Loucy (cell line): ENCODE measurements at regions not wholly inside any gene's neighbourhood (a gene's known extent, or its start where the extent isn't known, plus 50 kb on each side); places are given as distances from the start of the nearest gene placed in this dataset.

Experiments used
- EZH2phosphoT487 ChIP-seq: fragments of 200-600 bp; IDR thresholded peaks from 2 replicates; pipeline ENCODE4 v1.6.1; 2018; ENCODE audit warnings: antibody characterized with exemption, mild to moderate bottlenecking, moderate library complexity, borderline replicate concordance
- TF ChIP-seq, protein P1 (sequence below): fragments of 200-600 bp; sonication (generic); conservative IDR thresholded peaks from 2 replicates; pipeline ENCODE4 v1.5.1; 2014; ENCODE audit warnings: mild to moderate bottlenecking, antibody characterized with exemption, low read length

GRCh38 chr13:88217883-88218282 lies 546.7 kb downstream of the SLITRK5 start:
- TF ChIP-seq, protein P1, sequence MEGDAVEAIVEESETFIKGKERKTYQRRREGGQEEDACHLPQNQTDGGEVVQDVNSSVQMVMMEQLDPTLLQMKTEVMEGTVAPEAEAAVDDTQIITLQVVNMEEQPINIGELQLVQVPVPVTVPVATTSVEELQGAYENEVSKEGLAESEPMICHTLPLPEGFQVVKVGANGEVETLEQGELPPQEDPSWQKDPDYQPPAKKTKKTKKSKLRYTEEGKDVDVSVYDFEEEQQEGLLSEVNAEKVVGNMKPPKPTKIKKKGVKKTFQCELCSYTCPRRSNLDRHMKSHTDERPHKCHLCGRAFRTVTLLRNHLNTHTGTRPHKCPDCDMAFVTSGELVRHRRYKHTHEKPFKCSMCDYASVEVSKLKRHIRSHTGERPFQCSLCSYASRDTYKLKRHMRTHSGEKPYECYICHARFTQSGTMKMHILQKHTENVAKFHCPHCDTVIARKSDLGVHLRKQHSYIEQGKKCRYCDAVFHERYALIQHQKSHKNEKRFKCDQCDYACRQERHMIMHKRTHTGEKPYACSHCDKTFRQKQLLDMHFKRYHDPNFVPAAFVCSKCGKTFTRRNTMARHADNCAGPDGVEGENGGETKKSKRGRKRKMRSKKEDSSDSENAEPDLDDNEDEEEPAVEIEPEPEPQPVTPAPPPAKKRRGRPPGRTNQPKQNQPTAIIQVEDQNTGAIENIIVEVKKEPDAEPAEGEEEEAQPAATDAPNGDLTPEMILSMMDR = no peak
- TF ChIP-seq EZH2phosphoT487 = no peak
